ENCODE measurements at regions not wholly inside any gene's neighbourhood (a gene's known extent, or its start where the extent isn't known, plus 50 kb on each side); places are given as distances from the start of the nearest gene placed in this dataset.

GRCh38 chr2:131674174-131674507, 146.5 kb downstream of the CCDC74A start:
- TF ChIP-seq, protein P1, sequence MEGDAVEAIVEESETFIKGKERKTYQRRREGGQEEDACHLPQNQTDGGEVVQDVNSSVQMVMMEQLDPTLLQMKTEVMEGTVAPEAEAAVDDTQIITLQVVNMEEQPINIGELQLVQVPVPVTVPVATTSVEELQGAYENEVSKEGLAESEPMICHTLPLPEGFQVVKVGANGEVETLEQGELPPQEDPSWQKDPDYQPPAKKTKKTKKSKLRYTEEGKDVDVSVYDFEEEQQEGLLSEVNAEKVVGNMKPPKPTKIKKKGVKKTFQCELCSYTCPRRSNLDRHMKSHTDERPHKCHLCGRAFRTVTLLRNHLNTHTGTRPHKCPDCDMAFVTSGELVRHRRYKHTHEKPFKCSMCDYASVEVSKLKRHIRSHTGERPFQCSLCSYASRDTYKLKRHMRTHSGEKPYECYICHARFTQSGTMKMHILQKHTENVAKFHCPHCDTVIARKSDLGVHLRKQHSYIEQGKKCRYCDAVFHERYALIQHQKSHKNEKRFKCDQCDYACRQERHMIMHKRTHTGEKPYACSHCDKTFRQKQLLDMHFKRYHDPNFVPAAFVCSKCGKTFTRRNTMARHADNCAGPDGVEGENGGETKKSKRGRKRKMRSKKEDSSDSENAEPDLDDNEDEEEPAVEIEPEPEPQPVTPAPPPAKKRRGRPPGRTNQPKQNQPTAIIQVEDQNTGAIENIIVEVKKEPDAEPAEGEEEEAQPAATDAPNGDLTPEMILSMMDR (IDR thresholded peaks at IDR 0.05; ENCODE audit: extremely low read depth in 1 of 2, insufficient read depth in 1 of 2, low read depth in 1 of 2, low read length in 2 of 2), result no peak
- TF ChIP-seq EZH2 (IDR thresholded peaks at IDR 0.05; ENCODE audit: borderline replicate concordance, low read depth, low read length, severe bottlenecking) (no peak), POLR2A (IDR thresholded peaks at IDR 0.05; ENCODE audit: low read depth, low read length) (no peak), MAX (IDR thresholded peaks at IDR 0.05; ENCODE audit: insufficient read depth, insufficient read length) (no peak)
